GM23338 (cell line): ENCODE measurements at regions not wholly inside any gene's neighbourhood (a gene's known extent, or its start where the extent isn't known, plus 50 kb on each side); places are given as distances from the start of the nearest gene placed in this dataset.
A peak's percentile ranks its signal among the peaks of the same experiment; 100 is the strongest.

Experiments used
- ATAC-seq: fragments of 200-7000 bp; cut with Tn5 transposase; 3 replicates; pipeline ENCODE4 v1.9.1; 2020
- DNase-seq: peaks from one replicate; pipeline ENCODE4 v3.0.0-alpha.2; 2015; ENCODE audit warnings: low spot score
- H2AFZ ChIP-seq: fragments of 200-600 bp; sonication (generic); 2 replicates; pipeline ENCODE4 v1.8.0; 2016; ENCODE audit warnings: antibody characterized with exemption, mild to moderate bottlenecking, moderate library complexity
- H3F3A ChIP-seq: fragments of 200-600 bp; sonication (generic); replicated peaks from 2 replicates; pipeline ENCODE4 v1.8.0; 2017; ENCODE audit warnings: antibody characterized with exemption, mixed run types, low read depth
- H3K27ac ChIP-seq: fragments of 200-600 bp; sonication (generic); 2 replicates; pipeline ENCODE4 v1.6.1; 2016; ENCODE audit warnings: low read depth
- H3K27me3 ChIP-seq: fragments of 200-600 bp; sonication (generic); 2 replicates; pipeline ENCODE4 v1.8.0; 2016; ENCODE audit warnings: mild to moderate bottlenecking, mixed run types, moderate library complexity; ENCODE audit not compliant: insufficient read depth
- H3K36me3 ChIP-seq: fragments of 200-600 bp; sonication (generic); 2 replicates; pipeline ENCODE4 v1.8.0; 2016; ENCODE audit warnings: mild to moderate bottlenecking; ENCODE audit not compliant: insufficient read depth
- H3K4me1 ChIP-seq: fragments of 200-600 bp; sonication (generic); 2 replicates; pipeline ENCODE4 v1.8.0; 2016; ENCODE audit warnings: mild to moderate bottlenecking, moderate library complexity; ENCODE audit not compliant: insufficient read depth
- H3K4me2 ChIP-seq: fragments of 200-600 bp; sonication (generic); 2 replicates; pipeline ENCODE4 v1.7.1; 2017; ENCODE audit warnings: mixed run types
- H3K4me3 ChIP-seq: fragments of 200-600 bp; sonication (generic); 2 replicates; pipeline ENCODE4 v1.6.1; 2016; ENCODE audit warnings: mixed run types
- H3K79me2 ChIP-seq: fragments of 200-600 bp; sonication (generic); replicated peaks from 2 replicates; pipeline ENCODE4 v1.8.0; 2017; ENCODE audit warnings: mild to moderate bottlenecking; ENCODE audit not compliant: insufficient read depth
- H3K9me2 ChIP-seq: fragments of 200-600 bp; sonication (generic); 2 replicates; pipeline ENCODE4 v1.8.0; 2017; ENCODE audit not compliant: insufficient read depth
- H4K20me1 ChIP-seq: fragments of 200-600 bp; sonication (generic); replicated peaks from 2 replicates; pipeline ENCODE4 v1.8.0; 2017; ENCODE audit warnings: mild to moderate bottlenecking; ENCODE audit not compliant: insufficient read depth
- H3K27ac Mint-ChIP-seq: 2 replicates; pipeline ENCODE4 v1.8.0; 2020; ENCODE audit warnings: inconsistent platforms, mild to moderate bottlenecking, moderate library complexity, mixed read lengths
- H3K27me3 Mint-ChIP-seq: 3 replicates; pipeline ENCODE4 v1.8.0; 2022; ENCODE audit warnings: low read depth, mild to moderate bottlenecking, moderate library complexity, mixed read lengths, inconsistent platforms; ENCODE audit not compliant: insufficient read depth, poor library complexity
- H3K36me3 Mint-ChIP-seq: 3 replicates; pipeline ENCODE4 v1.8.0; 2021; ENCODE audit warnings: low read depth, mild to moderate bottlenecking, inconsistent platforms, moderate library complexity, mixed read lengths
- H3K4me1 Mint-ChIP-seq: 3 replicates; pipeline ENCODE4 v1.8.0; 2020; ENCODE audit warnings: mild to moderate bottlenecking, inconsistent platforms, mixed read lengths
- H3K4me3 Mint-ChIP-seq: 3 replicates; pipeline ENCODE4 v1.8.0; 2021; ENCODE audit warnings: moderate library complexity, mild to moderate bottlenecking, inconsistent platforms, mixed read lengths
- H3K9me3 Mint-ChIP-seq: 3 replicates; pipeline ENCODE4 v1.8.0; 2020; ENCODE audit warnings: moderate library complexity, mild to moderate bottlenecking, inconsistent platforms, mixed read lengths
- CREB1 ChIP-seq: fragments of 250-450 bp; sonication (Bioruptor Pico); IDR thresholded peaks from 2 replicates; pipeline ENCODE4 v1.5.0; 2020; ENCODE audit warnings: low read depth, mild to moderate bottlenecking, moderate library complexity
- EZH2 ChIP-seq: fragments of 200-600 bp; sonication (generic); IDR thresholded peaks from one replicate; pipeline ENCODE4 v1.8.0; 2017; ENCODE audit warnings: antibody characterized with exemption, mild to moderate bottlenecking, low read depth; ENCODE audit not compliant: unreplicated experiment
- STAT1 ChIP-seq: IDR thresholded peaks from one replicate; pipeline ENCODE4 v1.6.1; 2016; ENCODE audit warnings: antibody characterized with exemption; ENCODE audit not compliant: unreplicated experiment
- TF ChIP-seq, protein P1 (sequence below), 2 experiments: fragments of 200-600 bp in 1 of 2; sonication (generic) in 1 of 2; conservative IDR thresholded peaks; 2 replicates each; pipeline versions ENCODE4 v1.5.1 to v1.6.1; 2016 to 2017; ENCODE audit warnings: antibody characterized with exemption in 2 of 2, low read depth in 2 of 2, mild to moderate bottlenecking in 2 of 2, moderate library complexity in 1 of 2
- TF ChIP-seq, protein P2 (sequence below): fragments of 250-450 bp; sonication (Bioruptor Pico); IDR thresholded peaks from 2 replicates; pipeline ENCODE4 v1.5.0; 2020; ENCODE audit warnings: mild to moderate bottlenecking, moderate library complexity
- TF ChIP-seq, protein P3 (sequence below): IDR thresholded peaks from one replicate; pipeline ENCODE4 v1.6.1; 2018; ENCODE audit warnings: antibody characterized with exemption; ENCODE audit not compliant: unreplicated experiment

DNA sequence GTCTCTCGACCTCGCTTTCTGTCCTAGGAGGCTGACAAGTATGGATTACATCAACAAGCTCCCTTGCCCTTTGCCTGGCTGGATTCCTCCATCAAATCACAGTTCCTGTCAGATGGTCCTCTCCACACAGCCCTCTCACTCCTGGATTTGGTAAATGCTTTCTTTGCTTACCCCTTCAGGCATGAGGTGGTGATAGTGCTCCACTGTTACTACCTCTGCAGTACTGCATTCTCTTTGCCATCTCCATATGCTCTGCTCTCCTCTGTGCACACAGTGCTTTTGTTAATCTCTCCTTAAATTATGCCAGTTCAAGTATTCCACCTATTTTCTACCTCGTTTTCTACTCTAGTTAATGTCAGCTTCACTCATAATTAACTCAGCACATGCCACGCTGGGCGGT lies 279.2 kb downstream of the DMAC1 start:
- Histone ChIP-seq H3K79me2 (no peaks in the 10 kb centered on the region), H3F3A (no peaks in the 10 kb centered on the region), H3K4me3 (no peak overlapping the region), H4K20me1 (no peaks in the 10 kb centered on the region), H3K36me3 (no peaks in the 10 kb centered on the region), H3K27me3 (no peaks in the 10 kb centered on the region), H3K9me2 (no peaks in the 10 kb centered on the region), H3K4me1 (no peaks in the 10 kb centered on the region), H3K27ac (no peak overlapping the region), H2AFZ (no peak overlapping the region), H3K4me2 (no peak overlapping the region)
- Mint-ChIP-seq H3K27me3 (peaks cover 1% of the 10 kb centered on the region), H3K4me3 (no peak overlapping the region), H3K27ac (no peak overlapping the region), H3K9me3 (no peaks in the 10 kb centered on the region), H3K4me1 (no peaks in the 10 kb centered on the region), H3K36me3 (no peaks in the 10 kb centered on the region)
- TF ChIP-seq CREB1 (CRISPR knock-in tag) = no peak
- TF ChIP-seq, protein P1, sequence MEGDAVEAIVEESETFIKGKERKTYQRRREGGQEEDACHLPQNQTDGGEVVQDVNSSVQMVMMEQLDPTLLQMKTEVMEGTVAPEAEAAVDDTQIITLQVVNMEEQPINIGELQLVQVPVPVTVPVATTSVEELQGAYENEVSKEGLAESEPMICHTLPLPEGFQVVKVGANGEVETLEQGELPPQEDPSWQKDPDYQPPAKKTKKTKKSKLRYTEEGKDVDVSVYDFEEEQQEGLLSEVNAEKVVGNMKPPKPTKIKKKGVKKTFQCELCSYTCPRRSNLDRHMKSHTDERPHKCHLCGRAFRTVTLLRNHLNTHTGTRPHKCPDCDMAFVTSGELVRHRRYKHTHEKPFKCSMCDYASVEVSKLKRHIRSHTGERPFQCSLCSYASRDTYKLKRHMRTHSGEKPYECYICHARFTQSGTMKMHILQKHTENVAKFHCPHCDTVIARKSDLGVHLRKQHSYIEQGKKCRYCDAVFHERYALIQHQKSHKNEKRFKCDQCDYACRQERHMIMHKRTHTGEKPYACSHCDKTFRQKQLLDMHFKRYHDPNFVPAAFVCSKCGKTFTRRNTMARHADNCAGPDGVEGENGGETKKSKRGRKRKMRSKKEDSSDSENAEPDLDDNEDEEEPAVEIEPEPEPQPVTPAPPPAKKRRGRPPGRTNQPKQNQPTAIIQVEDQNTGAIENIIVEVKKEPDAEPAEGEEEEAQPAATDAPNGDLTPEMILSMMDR (conservative IDR thresholded peaks at IDR 0.05; ENCODE audit: low read depth in 2 of 2) = 0 out of 4 replicates have a peak, but pooled peaks of 1 of the 2 experiments have one; percentile 11
- DNase-seq = no peak
- ATAC-seq = 0 out of 3 replicates have a peak, but pooled peaks have one; percentile 30

DNA sequence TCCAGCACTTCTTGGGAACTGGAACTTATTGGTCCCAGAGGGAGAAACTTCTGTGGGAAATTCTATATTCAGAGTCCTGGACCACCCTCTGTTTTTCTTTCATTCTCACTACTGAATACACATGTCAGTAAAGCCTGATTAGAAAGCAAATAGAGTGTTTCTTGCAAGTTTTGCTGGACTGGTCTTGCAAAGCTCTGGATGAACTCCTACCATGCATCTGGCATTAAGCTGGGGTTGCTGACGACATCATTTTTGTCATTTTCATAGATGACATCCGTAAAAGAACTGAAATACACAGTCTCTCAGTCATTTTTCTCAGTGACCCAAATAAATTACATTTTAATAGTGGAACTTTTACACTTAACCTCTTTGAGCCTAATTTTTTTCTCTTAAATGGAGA lies 283.2 kb downstream of the DMAC1 start:
- no peaks in the 10 kb centered on the region for H3F3A ChIP-seq
- H3K9me2 ChIP-seq = no peaks in the 10 kb centered on the region
- no peaks in the 10 kb centered on the region for H3K4me1 ChIP-seq
- no peaks in the 10 kb centered on the region for H3K36me3 ChIP-seq
- Mint-ChIP-seq H3K9me3 (no peaks in the 10 kb centered on the region), H3K4me3 (no peak overlapping the region), H3K4me1 (no peaks in the 10 kb centered on the region), H3K27me3 (peaks cover 1% of the 10 kb centered on the region), H3K36me3 (no peaks in the 10 kb centered on the region), H3K27ac (no peak overlapping the region)
- no peaks in the 10 kb centered on the region for H3K79me2 ChIP-seq
- no peaks in the 10 kb centered on the region for H3K27me3 ChIP-seq
- ATAC-seq (no peak), DNase-seq (no peak)
- H3K27ac ChIP-seq = no peak overlapping the region
- H3K4me2 ChIP-seq = no peak overlapping the region
- no peaks in the 10 kb centered on the region for H4K20me1 ChIP-seq
- no peak overlapping the region for H3K4me3 ChIP-seq
- H2AFZ ChIP-seq = no peak overlapping the region
- TF ChIP-seq CREB1 (CRISPR knock-in tag) (no peak), STAT1 (no peak), EZH2 (no peak)
- TF ChIP-seq, protein P2, sequence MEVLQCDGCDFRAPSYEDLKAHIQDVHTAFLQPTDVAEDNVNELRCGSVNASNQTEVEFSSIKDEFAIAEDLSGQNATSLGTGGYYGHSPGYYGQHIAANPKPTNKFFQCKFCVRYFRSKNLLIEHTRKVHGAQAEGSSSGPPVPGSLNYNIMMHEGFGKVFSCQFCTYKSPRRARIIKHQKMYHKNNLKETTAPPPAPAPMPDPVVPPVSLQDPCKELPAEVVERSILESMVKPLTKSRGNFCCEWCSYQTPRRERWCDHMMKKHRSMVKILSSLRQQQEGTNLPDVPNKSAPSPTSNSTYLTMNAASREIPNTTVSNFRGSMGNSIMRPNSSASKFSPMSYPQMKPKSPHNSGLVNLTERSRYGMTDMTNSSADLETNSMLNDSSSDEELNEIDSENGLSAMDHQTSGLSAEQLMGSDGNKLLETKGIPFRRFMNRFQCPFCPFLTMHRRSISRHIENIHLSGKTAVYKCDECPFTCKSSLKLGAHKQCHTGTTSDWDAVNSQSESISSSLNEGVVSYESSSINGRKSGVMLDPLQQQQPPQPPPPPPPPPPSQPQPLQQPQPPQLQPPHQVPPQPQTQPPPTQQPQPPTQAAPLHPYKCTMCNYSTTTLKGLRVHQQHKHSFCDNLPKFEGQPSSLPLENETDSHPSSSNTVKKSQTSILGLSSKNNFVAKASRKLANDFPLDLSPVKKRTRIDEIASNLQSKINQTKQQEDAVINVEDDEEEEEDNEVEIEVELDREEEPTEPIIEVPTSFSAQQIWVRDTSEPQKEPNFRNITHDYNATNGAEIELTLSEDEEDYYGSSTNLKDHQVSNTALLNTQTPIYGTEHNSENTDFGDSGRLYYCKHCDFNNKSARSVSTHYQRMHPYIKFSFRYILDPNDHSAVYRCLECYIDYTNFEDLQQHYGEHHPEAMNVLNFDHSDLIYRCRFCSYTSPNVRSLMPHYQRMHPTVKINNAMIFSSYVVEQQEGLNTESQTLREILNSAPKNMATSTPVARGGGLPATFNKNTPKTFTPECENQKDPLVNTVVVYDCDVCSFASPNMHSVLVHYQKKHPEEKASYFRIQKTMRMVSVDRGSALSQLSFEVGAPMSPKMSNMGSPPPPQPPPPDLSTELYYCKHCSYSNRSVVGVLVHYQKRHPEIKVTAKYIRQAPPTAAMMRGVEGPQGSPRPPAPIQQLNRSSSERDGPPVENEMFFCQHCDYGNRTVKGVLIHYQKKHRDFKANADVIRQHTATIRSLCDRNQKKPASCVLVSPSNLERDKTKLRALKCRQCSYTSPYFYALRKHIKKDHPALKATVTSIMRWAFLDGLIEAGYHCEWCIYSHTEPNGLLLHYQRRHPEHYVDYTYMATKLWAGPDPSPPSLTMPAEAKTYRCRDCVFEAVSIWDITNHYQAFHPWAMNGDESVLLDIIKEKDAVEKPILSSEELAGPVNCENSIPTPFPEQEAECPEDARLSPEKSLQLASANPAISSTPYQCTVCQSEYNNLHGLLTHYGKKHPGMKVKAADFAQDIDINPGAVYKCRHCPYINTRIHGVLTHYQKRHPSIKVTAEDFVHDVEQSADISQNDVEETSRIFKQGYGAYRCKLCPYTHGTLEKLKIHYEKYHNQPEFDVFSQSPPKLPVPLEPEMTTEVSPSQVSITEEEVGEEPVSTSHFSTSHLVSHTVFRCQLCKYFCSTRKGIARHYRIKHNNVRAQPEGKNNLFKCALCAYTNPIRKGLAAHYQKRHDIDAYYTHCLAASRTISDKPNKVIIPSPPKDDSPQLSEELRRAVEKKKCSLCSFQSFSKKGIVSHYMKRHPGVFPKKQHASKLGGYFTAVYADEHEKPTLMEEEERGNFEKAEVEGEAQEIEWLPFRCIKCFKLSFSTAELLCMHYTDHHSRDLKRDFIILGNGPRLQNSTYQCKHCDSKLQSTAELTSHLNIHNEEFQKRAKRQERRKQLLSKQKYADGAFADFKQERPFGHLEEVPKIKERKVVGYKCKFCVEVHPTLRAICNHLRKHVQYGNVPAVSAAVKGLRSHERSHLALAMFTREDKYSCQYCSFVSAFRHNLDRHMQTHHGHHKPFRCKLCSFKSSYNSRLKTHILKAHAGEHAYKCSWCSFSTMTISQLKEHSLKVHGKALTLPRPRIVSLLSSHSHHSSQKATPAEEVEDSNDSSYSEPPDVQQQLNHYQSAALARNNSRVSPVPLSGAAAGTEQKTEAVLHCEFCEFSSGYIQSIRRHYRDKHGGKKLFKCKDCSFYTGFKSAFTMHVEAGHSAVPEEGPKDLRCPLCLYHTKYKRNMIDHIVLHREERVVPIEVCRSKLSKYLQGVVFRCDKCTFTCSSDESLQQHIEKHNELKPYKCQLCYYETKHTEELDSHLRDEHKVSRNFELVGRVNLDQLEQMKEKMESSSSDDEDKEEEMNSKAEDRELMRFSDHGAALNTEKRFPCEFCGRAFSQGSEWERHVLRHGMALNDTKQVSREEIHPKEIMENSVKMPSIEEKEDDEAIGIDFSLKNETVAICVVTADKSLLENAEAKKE (CRISPR knock-in tag) = no peak
- TF ChIP-seq, protein P1 (conservative IDR thresholded peaks at IDR 0.05; ENCODE audit: low read depth in 2 of 2) = no peak
- TF ChIP-seq, protein P3, sequence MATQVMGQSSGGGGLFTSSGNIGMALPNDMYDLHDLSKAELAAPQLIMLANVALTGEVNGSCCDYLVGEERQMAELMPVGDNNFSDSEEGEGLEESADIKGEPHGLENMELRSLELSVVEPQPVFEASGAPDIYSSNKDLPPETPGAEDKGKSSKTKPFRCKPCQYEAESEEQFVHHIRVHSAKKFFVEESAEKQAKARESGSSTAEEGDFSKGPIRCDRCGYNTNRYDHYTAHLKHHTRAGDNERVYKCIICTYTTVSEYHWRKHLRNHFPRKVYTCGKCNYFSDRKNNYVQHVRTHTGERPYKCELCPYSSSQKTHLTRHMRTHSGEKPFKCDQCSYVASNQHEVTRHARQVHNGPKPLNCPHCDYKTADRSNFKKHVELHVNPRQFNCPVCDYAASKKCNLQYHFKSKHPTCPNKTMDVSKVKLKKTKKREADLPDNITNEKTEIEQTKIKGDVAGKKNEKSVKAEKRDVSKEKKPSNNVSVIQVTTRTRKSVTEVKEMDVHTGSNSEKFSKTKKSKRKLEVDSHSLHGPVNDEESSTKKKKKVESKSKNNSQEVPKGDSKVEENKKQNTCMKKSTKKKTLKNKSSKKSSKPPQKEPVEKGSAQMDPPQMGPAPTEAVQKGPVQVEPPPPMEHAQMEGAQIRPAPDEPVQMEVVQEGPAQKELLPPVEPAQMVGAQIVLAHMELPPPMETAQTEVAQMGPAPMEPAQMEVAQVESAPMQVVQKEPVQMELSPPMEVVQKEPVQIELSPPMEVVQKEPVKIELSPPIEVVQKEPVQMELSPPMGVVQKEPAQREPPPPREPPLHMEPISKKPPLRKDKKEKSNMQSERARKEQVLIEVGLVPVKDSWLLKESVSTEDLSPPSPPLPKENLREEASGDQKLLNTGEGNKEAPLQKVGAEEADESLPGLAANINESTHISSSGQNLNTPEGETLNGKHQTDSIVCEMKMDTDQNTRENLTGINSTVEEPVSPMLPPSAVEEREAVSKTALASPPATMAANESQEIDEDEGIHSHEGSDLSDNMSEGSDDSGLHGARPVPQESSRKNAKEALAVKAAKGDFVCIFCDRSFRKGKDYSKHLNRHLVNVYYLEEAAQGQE = no peak
